ENCODE measurements at regions not wholly inside any gene's neighbourhood (a gene's known extent, or its start where the extent isn't known, plus 50 kb on each side); places are given as distances from the start of the nearest gene placed in this dataset.
"Not testable (repeated sequence)": the region's sequence is repeated elsewhere in the genome, so short reads cannot be mapped to it uniquely, and the experiment has no call there.

GRCh38 chr14:81584495-81584894 is 50.8 kb upstream of the SEL1L start:
- DNase-seq (ENCODE audit: low read depth in 2 of 2): no peak

GRCh38 chr14:81589381-81590065 is 55.9 kb upstream of the SEL1L start:
- DNase-seq (ENCODE audit: low read depth in 2 of 2): no peak

GRCh38 chr14:81591266-81591665 is 57.6 kb upstream of the SEL1L start:
- no peak for DNase-seq (ENCODE audit: low read depth in 2 of 2)

GRCh38 chr14:81594012-81594411 is 60.4 kb upstream of the SEL1L start:
- DNase-seq (ENCODE audit: low read depth in 2 of 2): no peak

GRCh38 chr14:81605660-81606059 is 72.0 kb upstream of the SEL1L start:
- DNase-seq (ENCODE audit: low read depth in 2 of 2): no peak

- no peak for DNase-seq (ENCODE audit: low read depth in 2 of 2)
Measured at GRCh38 chr14:81613341-81614045, 79.8 kb upstream of the SEL1L start.

GRCh38 chr14:81614302-81614701 is 80.6 kb upstream of the SEL1L start:
- not testable (repeated sequence) for DNase-seq (ENCODE audit: low read depth in 2 of 2)

- DNase-seq (ENCODE audit: low read depth in 2 of 2): no peak
Measured at GRCh38 chr14:81618695-81619094, 85.0 kb upstream of the SEL1L start.

GRCh38 chr14:81619816-81620215 is 86.2 kb upstream of the SEL1L start:
- DNase-seq (ENCODE audit: low read depth in 2 of 2): no peak

- DNase-seq (ENCODE audit: low read depth in 2 of 2): not testable (repeated sequence)
Measured at GRCh38 chr14:81623771-81624396, 90.2 kb upstream of the SEL1L start.

GRCh38 chr14:81625343-81625742 is 91.7 kb upstream of the SEL1L start:
- no peak for DNase-seq (ENCODE audit: low read depth in 2 of 2)

GRCh38 chr14:81632157-81632556 is 98.5 kb upstream of the SEL1L start:
- DNase-seq (ENCODE audit: low read depth in 2 of 2): no peak

- DNase-seq (ENCODE audit: low read depth in 2 of 2): no peak
Measured at GRCh38 chr14:81633496-81633895, 99.8 kb upstream of the SEL1L start.

- no peak for DNase-seq (ENCODE audit: low read depth in 2 of 2)
Measured at GRCh38 chr14:81637639-81638038, 104.0 kb upstream of the SEL1L start.

- DNase-seq (ENCODE audit: low read depth in 2 of 2): no peak
Measured at GRCh38 chr14:81638656-81639280, 105.1 kb upstream of the SEL1L start.

- no peak for DNase-seq (ENCODE audit: low read depth in 2 of 2)
Measured at GRCh38 chr14:81653626-81654025, 120.0 kb upstream of the SEL1L start.

- DNase-seq (ENCODE audit: low read depth in 2 of 2): no peak
Measured at GRCh38 chr14:81655423-81656314, 122.0 kb upstream of the SEL1L start.

GRCh38 chr14:81656811-81657210 is 123.2 kb upstream of the SEL1L start:
- DNase-seq (ENCODE audit: low read depth in 2 of 2): no peak

- DNase-seq (ENCODE audit: low read depth in 2 of 2): no peak
Measured at GRCh38 chr14:81662066-81662465, 128.4 kb upstream of the SEL1L start.

GRCh38 chr14:81662570-81663197 is 129.0 kb upstream of the SEL1L start:
- no peak for DNase-seq (ENCODE audit: low read depth in 2 of 2)

- DNase-seq (ENCODE audit: low read depth in 2 of 2): no peak
Measured at GRCh38 chr14:81668626-81669274, 135.1 kb upstream of the SEL1L start.

All from fibroblast of skin of left biceps (primary cell).